ENCODE measurements at regions not wholly inside any gene's neighbourhood (a gene's known extent, or its start where the extent isn't known, plus 50 kb on each side); places are given as distances from the start of the nearest gene placed in this dataset.

GRCh38 chr5:104452550-104452949 lies 890.0 kb upstream of the NUDT12 start:
- TF ChIP-seq EZH2 (IDR thresholded peaks at IDR 0.05; ENCODE audit: borderline replicate concordance, low read depth, low read length, poor library complexity, severe bottlenecking) (no peak), CTCF (conservative IDR thresholded peaks at IDR 0.05; ENCODE audit: low read depth, low read length) (no peak)

Data from A673 (cell line).